D721Med (cell line): ENCODE measurements at regions not wholly inside any gene's neighbourhood (a gene's known extent, or its start where the extent isn't known, plus 50 kb on each side); places are given as distances from the start of the nearest gene placed in this dataset.

Source experiments
- DNase-seq: peaks from one replicate; pipeline ENCODE4 v3.0.0; 2011; ENCODE audit warnings: low spot score; ENCODE audit not compliant: insufficient read length
- FAIRE-seq: peaks from 2 replicates; lab custom pipeline; 2011; peaks lifted over from hg19 to GRCh38; lab: Jason Lieb, UNC
- TF ChIP-seq, protein P1 (sequence below): IDR thresholded peaks from 2 replicates; pipeline ENCODE4 v1.5.1; 2012; ENCODE audit warnings: mild to moderate bottlenecking, control low read depth; ENCODE audit not compliant: insufficient read depth; ENCODE audit errors: missing control alignments

DNA sequence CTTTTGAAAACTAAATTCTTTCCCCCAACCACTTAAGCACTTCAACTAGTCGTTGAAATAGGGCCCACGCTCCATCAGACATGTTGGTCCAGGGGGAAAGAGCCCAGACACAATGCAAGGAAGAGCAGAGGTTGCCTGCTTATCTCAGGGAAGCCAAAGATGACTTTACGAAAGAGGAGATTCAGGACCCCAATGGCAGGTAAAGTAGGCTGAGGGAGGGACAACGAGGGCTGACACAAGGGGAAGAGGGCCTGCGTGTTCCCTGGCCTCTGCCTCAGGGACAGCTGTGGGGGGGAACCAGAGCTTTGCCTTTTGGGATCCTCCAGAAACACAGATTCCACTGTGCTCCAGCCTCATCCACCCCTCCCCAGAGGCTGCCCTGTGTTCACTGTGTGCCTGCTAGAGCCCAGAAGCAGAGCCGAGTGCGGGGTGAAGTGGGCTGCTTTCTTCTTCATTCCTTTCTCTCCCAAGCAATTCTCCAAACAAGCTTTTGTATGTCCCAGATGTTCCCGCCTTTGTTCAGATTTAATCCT, 135.5 kb upstream of the GRIK3 start:
- TF ChIP-seq, protein P1, sequence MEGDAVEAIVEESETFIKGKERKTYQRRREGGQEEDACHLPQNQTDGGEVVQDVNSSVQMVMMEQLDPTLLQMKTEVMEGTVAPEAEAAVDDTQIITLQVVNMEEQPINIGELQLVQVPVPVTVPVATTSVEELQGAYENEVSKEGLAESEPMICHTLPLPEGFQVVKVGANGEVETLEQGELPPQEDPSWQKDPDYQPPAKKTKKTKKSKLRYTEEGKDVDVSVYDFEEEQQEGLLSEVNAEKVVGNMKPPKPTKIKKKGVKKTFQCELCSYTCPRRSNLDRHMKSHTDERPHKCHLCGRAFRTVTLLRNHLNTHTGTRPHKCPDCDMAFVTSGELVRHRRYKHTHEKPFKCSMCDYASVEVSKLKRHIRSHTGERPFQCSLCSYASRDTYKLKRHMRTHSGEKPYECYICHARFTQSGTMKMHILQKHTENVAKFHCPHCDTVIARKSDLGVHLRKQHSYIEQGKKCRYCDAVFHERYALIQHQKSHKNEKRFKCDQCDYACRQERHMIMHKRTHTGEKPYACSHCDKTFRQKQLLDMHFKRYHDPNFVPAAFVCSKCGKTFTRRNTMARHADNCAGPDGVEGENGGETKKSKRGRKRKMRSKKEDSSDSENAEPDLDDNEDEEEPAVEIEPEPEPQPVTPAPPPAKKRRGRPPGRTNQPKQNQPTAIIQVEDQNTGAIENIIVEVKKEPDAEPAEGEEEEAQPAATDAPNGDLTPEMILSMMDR = no peak
- DNase-seq (no peak), FAIRE-seq (no peak)

DNA sequence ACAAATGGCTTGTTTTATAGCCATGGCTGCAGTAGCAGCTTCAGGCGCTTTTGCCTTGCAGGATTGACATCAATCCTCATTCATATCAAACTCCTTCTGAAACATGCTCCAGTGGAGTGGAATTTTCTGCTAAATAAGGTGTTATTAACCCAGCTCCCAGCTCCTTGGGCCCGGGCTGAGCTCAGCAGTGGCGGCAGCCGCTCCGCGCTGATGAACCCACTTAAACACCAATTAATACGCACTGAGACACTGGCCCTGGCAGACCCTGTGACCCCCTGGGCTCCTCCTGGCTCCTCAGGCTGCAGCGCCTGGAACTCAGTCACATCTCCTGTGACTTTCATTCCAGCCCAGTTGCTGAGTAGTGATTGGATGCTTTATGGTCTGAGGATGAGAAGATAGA, 137.4 kb upstream of the GRIK3 start:
- DNase-seq (no peak), FAIRE-seq (no peak)
- TF ChIP-seq, protein P1 = no peak

GRCh38 chr1:37174341-37174740, 140.0 kb upstream of the GRIK3 start:
- DNase-seq (no peak), FAIRE-seq (no peak)
- TF ChIP-seq, protein P1 = no peak

DNA sequence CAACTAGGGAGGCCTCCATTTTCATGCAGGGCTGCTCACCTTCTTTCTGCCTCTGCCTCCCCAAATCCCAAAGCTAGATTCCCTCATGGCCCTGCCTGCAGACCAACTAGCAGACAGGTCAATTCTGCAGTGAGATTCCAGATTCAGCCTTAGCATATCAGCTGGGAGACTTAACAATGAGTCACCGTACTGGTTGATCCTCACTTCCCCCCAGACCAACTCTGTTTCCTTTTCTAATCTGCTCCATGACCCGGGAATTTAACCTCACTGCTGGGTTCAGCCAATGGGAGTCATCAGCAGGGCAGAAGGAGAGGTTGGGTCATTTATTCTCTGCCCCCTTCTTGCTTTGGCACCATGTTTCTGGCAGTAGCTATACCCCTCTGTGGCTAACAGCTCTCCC, 140.6 kb upstream of the GRIK3 start:
- FAIRE-seq (no peak), DNase-seq (no peak)
- TF ChIP-seq, protein P1 = no peak

DNA sequence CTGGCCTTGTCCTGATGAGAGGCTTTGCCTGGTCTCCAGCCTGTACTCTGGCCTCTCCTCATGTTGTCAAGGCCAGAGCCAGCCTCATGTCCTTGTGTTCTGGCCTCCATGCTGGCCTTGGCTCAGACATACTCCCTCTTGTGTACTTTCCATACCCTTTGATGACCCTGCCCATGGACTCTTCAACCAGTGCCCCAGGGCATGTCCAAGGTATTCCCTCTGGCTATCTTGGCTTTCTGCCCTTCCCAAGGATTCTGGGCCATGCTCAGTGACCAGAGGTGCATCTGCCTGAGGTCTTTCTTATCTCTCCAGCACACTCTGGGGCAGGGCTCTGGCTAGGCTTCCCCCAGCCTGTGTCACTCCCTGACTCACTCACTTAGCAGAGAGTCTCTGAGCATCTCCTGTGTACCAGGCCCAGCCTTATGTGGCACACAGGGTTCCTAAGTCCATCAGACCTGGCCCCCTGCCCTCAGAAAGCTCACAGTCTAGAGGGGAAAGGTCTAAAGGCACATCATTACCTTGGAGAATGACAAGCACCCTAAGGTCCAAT, 141.4 kb upstream of the GRIK3 start:
- no peak for FAIRE-seq
- no peak for DNase-seq
- TF ChIP-seq, protein P1 = no peak

DNA sequence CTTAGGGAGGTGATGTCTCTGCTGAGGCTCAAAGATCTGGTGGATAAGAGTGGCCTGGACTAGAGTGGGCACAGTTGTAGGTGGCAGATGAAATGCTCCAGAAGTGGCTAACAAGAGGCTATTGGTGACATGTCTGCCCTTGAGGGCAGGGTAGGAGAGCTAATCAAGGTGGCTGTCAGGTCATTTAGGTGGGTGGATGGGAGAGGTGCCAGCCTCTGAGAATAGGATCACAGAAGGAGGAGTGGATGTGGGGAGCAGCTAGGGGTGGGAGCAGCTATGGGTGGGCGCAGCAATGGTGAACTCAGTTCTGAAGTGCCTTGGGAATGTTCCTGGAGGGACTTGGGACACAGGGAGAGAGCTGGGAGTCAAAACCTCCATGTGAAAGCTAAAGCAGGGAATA, 142.0 kb upstream of the GRIK3 start:
- TF ChIP-seq, protein P1 = no peak
- no peak for DNase-seq
- no peak for FAIRE-seq

DNA sequence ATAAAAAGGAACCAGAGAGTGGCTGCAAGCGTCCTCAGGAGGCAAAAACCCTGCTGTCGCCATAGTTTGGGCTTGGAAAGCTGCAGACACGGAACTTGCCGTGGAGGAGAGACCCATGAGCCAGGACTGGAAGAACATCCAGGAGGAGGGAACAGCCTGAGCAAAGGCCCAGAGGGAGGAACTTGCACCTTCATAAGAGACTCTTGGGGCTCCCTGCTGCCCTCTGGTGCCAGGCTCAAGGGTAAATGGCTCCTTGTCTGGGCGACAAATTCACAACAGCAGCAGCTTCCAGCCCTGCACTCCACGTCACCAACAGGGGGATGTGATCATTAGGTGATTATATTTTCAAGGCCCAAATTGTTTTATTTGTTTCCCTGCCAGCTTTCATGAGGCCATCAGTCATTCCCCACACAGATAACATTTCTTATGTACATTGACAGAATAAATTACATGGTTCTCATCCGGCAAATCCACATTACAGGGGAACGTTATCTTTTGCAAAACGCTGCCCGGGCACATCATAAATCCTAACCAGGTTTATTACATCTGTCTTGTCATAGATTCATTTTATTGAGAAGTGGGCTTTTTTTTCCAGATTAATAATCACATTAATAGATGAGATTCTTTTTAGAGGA, 143.0 kb upstream of the GRIK3 start:
- FAIRE-seq = no peak
- TF ChIP-seq, protein P1 = peak; percentile 47

More for the DNA sequence above, 143.0 kb upstream of the GRIK3 start:
- no peak for DNase-seq
